ENCODE measurements at regions not wholly inside any gene's neighbourhood (a gene's known extent, or its start where the extent isn't known, plus 50 kb on each side); places are given as distances from the start of the nearest gene placed in this dataset.

DNA sequence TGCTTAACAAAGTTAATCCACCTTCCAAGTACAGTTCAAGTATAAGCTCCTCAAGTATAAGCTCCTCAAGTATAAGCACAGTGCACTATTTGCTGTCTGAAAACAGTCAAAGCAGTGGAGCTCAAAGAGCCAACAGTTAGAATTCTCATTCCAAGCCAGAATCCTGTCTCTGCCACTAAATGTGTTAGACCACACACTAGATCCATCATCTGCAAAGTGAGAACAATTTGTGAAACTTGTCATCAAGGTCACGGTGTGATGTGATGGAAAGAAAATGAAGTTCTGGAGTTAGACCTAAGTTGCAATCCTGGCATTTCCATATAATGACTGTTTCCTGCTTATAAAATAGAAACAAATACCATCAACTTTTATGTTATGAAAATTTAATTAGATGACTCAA is 602.5 kb downstream of the TNS3 start:
- H3K4me3 Mint-ChIP-seq (ENCODE audit: low read depth, unreplicated experiment), result no peak overlapping the region
- no peaks in the 10 kb centered on the region for H3K9me3 Mint-ChIP-seq (ENCODE audit: low read depth, unreplicated experiment)
- H3K27ac Mint-ChIP-seq (ENCODE audit: unreplicated experiment), result no peak overlapping the region
- BruUV-seq (replicated peaks), result no TSS peak
- intact Hi-C loops (cut with micrococcal nuclease; ENCODE audit: unreplicated experiment), result no loop called here
- DNase-seq, result no peak
- H3K27me3 Mint-ChIP-seq (ENCODE audit: unreplicated experiment), result no peaks in the 10 kb centered on the region
- TF ChIP-seq, protein P1, sequence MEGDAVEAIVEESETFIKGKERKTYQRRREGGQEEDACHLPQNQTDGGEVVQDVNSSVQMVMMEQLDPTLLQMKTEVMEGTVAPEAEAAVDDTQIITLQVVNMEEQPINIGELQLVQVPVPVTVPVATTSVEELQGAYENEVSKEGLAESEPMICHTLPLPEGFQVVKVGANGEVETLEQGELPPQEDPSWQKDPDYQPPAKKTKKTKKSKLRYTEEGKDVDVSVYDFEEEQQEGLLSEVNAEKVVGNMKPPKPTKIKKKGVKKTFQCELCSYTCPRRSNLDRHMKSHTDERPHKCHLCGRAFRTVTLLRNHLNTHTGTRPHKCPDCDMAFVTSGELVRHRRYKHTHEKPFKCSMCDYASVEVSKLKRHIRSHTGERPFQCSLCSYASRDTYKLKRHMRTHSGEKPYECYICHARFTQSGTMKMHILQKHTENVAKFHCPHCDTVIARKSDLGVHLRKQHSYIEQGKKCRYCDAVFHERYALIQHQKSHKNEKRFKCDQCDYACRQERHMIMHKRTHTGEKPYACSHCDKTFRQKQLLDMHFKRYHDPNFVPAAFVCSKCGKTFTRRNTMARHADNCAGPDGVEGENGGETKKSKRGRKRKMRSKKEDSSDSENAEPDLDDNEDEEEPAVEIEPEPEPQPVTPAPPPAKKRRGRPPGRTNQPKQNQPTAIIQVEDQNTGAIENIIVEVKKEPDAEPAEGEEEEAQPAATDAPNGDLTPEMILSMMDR (IDR thresholded peaks at IDR 0.05; ENCODE audit: unreplicated experiment), result no peak
- H3K4me1 Mint-ChIP-seq (ENCODE audit: low read depth, unreplicated experiment), result no peaks in the 10 kb centered on the region
- H3K36me3 Mint-ChIP-seq (ENCODE audit: insufficient read depth, unreplicated experiment), result no peaks in the 10 kb centered on the region
- CTCF ChIA-PET, result no interaction called here

DNA sequence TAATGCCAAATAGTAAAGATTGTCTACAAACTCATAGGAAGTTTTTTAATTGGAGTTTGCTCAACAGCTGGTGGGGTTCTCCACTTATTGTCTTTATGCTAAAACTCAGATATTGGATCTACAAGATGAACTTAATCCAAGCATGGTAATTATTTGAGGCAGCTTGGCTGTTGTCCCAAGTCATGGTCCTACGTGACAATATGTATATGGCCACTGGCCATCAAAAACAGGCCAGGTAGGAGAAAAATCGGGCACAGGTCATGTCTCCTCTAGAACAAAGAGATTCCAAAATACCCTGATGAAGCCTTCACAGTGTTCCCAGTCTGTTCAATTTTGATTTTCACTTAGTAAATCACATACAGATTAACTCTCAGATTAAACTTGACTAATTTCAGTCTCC is 606.4 kb downstream of the TNS3 start:
- intact Hi-C loops (cut with micrococcal nuclease; ENCODE audit: unreplicated experiment), result no loop called here
- Mint-ChIP-seq H3K27ac (ENCODE audit: unreplicated experiment) (no peak overlapping the region), H3K4me3 (ENCODE audit: low read depth, unreplicated experiment) (no peak overlapping the region), H3K27me3 (ENCODE audit: unreplicated experiment) (no peaks in the 10 kb centered on the region), H3K36me3 (ENCODE audit: insufficient read depth, unreplicated experiment) (peaks cover 13% of the 10 kb centered on the region), H3K4me1 (ENCODE audit: low read depth, unreplicated experiment) (peaks cover 23% of the 10 kb centered on the region), H3K9me3 (ENCODE audit: low read depth, unreplicated experiment) (no peaks in the 10 kb centered on the region)
- TF ChIP-seq, protein P1 (IDR thresholded peaks at IDR 0.05; ENCODE audit: unreplicated experiment), result no peak
- DNase-seq, result no peak
- CTCF ChIA-PET, result no interaction called here
- no TSS peak for BruUV-seq (replicated peaks)

DNA sequence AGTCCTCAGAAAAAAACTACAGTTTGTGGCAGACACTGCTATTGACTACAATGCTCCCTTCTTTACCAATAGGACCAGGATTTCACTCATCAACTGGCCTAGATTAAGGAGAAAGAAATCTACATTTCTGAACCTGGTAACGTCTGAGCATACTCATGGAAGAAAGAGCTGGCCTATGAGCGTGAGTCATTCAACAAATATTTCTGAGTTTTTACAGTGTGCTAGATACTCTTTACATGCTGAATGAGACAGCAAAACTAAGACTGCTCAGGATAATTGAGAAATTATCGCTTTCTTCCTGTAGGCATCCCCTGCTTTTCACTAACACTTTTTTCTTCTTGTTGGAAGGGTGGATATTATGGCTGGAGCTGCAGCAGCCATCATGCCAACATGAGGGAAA is 609.7 kb downstream of the TNS3 start:
- DNase-seq, result peak; percentile 25
- Mint-ChIP-seq H3K27me3 (ENCODE audit: unreplicated experiment) (no peaks in the 10 kb centered on the region), H3K36me3 (ENCODE audit: insufficient read depth, unreplicated experiment) (peaks cover 27% of the 10 kb centered on the region), H3K4me3 (ENCODE audit: low read depth, unreplicated experiment) (no peak overlapping the region), H3K27ac (ENCODE audit: unreplicated experiment) (peak overlapping the region; percentile 100), H3K4me1 (ENCODE audit: low read depth, unreplicated experiment) (peaks cover 54% of the 10 kb centered on the region), H3K9me3 (ENCODE audit: low read depth, unreplicated experiment) (peaks cover 2% of the 10 kb centered on the region)
- TF ChIP-seq, protein P1 (IDR thresholded peaks at IDR 0.05; ENCODE audit: unreplicated experiment), result no peak
- no TSS peak for BruUV-seq (replicated peaks)
- intact Hi-C loops (cut with micrococcal nuclease; ENCODE audit: unreplicated experiment), result loop anchor here (5.0 kb wide), 2 partner anchors 115 to 485 kb away; no protein-coding TSS in a partner anchor
- CTCF ChIA-PET, result interaction anchor here (0.7 to 1.2 kb wide), 3 partner anchors 11 to 1049 kb away, joined by 3 to 5 read pairs (median 4); no protein-coding TSS in a partner anchor

- DNase-seq, result peak; percentile 46
- peaks cover 54% of the 10 kb centered on the region for H3K4me1 Mint-ChIP-seq (ENCODE audit: low read depth, unreplicated experiment)
- H3K4me3 Mint-ChIP-seq (ENCODE audit: low read depth, unreplicated experiment), result peak overlapping the region; percentile 76
- TF ChIP-seq, protein P1 (IDR thresholded peaks at IDR 0.05; ENCODE audit: unreplicated experiment), result no peak
- peaks cover 27% of the 10 kb centered on the region for H3K36me3 Mint-ChIP-seq (ENCODE audit: insufficient read depth, unreplicated experiment)
- intact Hi-C loops (cut with micrococcal nuclease; ENCODE audit: unreplicated experiment), result loop anchor here (1.0 to 5.0 kb wide), 4 partner anchors 117 to 483 kb away; no protein-coding TSS in a partner anchor
- peak overlapping the region; percentile 100 for H3K27ac Mint-ChIP-seq (ENCODE audit: unreplicated experiment)
- BruUV-seq (replicated peaks), result no TSS peak
- CTCF ChIA-PET, result interaction anchor here (0.5 to 1.5 kb wide), 4 partner anchors 15 to 310 kb away, joined by 3 to 4 read pairs (median 3); no protein-coding TSS in a partner anchor
- peaks cover 2% of the 10 kb centered on the region for H3K9me3 Mint-ChIP-seq (ENCODE audit: low read depth, unreplicated experiment)
- no peaks in the 10 kb centered on the region for H3K27me3 Mint-ChIP-seq (ENCODE audit: unreplicated experiment)
Measured at GRCh38 chr7:46970476-46970875, 611.4 kb downstream of the TNS3 start.

Data from Calu3 (cell line).